ENCODE measurements at regions not wholly inside any gene's neighbourhood (a gene's known extent, or its start where the extent isn't known, plus 50 kb on each side); places are given as distances from the start of the nearest gene placed in this dataset.

GRCh38 chr7:125481323-125481722 lies 551.7 kb upstream of the POT1 start:
- FAIRE-seq, result no peak
- POLR2A ChIA-PET, result no interaction called here
- intact Hi-C loops (cut with micrococcal nuclease), result no loop called here

More at GRCh38 chr7:125481323-125481722, 551.7 kb upstream of the POT1 start:
- Histone ChIP-seq H3K79me2 (ENCODE audit: control insufficient read depth, insufficient read depth, low read length) (no peaks in the 10 kb centered on the region), H3K27me3 (ENCODE audit: control insufficient read depth in 2 of 2, insufficient read depth in 2 of 2, low read length in 2 of 2) (no peaks in the 10 kb centered on the region), H4K20me1 (replicated peaks; ENCODE audit: control insufficient read depth, insufficient read depth, low read length) (no peaks in the 10 kb centered on the region), H3K4me2 (ENCODE audit: insufficient read depth, low read length) (no peak overlapping the region), H3K9me1 (ENCODE audit: control insufficient read depth, insufficient read depth, low read length) (no peaks in the 10 kb centered on the region), H3K36me3 (ENCODE audit: control insufficient read depth, insufficient read depth, low read length) (no peaks in the 10 kb centered on the region), H3K27ac (ENCODE audit: extremely low read depth, low read depth, low read length) (no peak overlapping the region), H3K4me1 (replicated peaks in 1 of 2; ENCODE audit: control insufficient read depth in 2 of 2, insufficient read depth in 2 of 2, low read length in 2 of 2) (no peaks in the 10 kb centered on the region), H3K9me3 (replicated peaks; ENCODE audit: control insufficient read depth, insufficient read depth, low read depth, low read length) (no peaks in the 10 kb centered on the region), H3K9ac (ENCODE audit: insufficient read depth in 1 of 2, low read depth in 2 of 2, low read length in 2 of 2) (no peak overlapping the region), H2AFZ (ENCODE audit: low read depth, low read length) (no peak overlapping the region), H3K4me3 (no peak overlapping the region)
- TF ChIP-seq ZNF695 (CRISPR knock-in tag; IDR thresholded peaks at IDR 0.05) (no peak), STAG1 (CRISPR knock-in tag; IDR thresholded peaks at IDR 0.05; ENCODE audit: borderline replicate concordance) (no peak), ZBTB7A (IDR thresholded peaks at IDR 0.05; ENCODE audit: borderline replicate concordance, control insufficient read depth, low read depth, low read length) (no peak), CEBPG (CRISPR knock-in tag; IDR thresholded peaks at IDR 0.05) (no peak), CEBPG (tag; conservative IDR thresholded peaks at IDR 0.05 in 1 of 2, IDR thresholded peaks at IDR 0.05 in 1 of 2) (no peak), TAF1 (IDR thresholded peaks at IDR 0.05; ENCODE audit: control insufficient read depth, extremely low read depth, insufficient read depth, low read length, severe bottlenecking) (no peak), ZNF3 (CRISPR knock-in tag; IDR thresholded peaks at IDR 0.05) (no peak), ZBTB40 (IDR thresholded peaks at IDR 0.05) (no peak), ZBTB40 (CRISPR knock-in tag; IDR thresholded peaks at IDR 0.05) (no peak), BMI1 (IDR thresholded peaks at IDR 0.05; ENCODE audit: low read length) (no peak), SMAD2 (IDR thresholded peaks at IDR 0.05; ENCODE audit: low read depth, low read length) (no peak), THRAP3 (IDR thresholded peaks at IDR 0.05; ENCODE audit: borderline replicate concordance) (no peak), ZBTB12 (CRISPR knock-in tag; IDR thresholded peaks at IDR 0.05) (no peak)
- WGBS (ENCODE audit: insufficient coverage, low coverage, missing lambda C conversion rate), result 9% methylated on average over 7 of the region's 7 CpGs
- in situ Hi-C loops (cut with MboI), result no loop called here
- no TSS peak for BruUV-seq (replicated peaks)
- ATAC-seq (no peak), DNase-seq (ENCODE audit: extremely low read depth in 1 of 4, low spot score in 3 of 4) (no peak)
- CTCF ChIA-PET (ENCODE audit: low intra/inter-chr PET ratio), result no interaction called here
